M059J (cell line): ENCODE measurements at regions not wholly inside any gene's neighbourhood (a gene's known extent, or its start where the extent isn't known, plus 50 kb on each side); places are given as distances from the start of the nearest gene placed in this dataset.
A peak's percentile ranks its signal among the peaks of the same experiment; 100 is the strongest.
"Not testable (repeated sequence)": the region's sequence is repeated elsewhere in the genome, so short reads cannot be mapped to it uniquely, and the experiment has no call there.

Experiments used
- DNase-seq: peaks from one replicate; pipeline ENCODE4 v3.0.0-alpha.2; 2012; ENCODE audit warnings: low read depth

GRCh38 chr4:26208237-26208994 lies 112.4 kb upstream of the RBPJ start:
- DNase-seq: no peak

- not testable (repeated sequence) for DNase-seq
These were observed 111.4 kb upstream of the RBPJ start for GRCh38 chr4:26209378-26209777.

GRCh38 chr4:26212528-26212927 lies 108.3 kb upstream of the RBPJ start:
- DNase-seq: no peak

GRCh38 chr4:26213317-26213716 lies 107.5 kb upstream of the RBPJ start:
- DNase-seq: peak; percentile 54

- DNase-seq: no peak
These were observed 105.8 kb upstream of the RBPJ start for GRCh38 chr4:26214994-26215393.

GRCh38 chr4:26215725-26216124 lies 105.1 kb upstream of the RBPJ start:
- no peak for DNase-seq

- DNase-seq: no peak
These were observed 103.3 kb upstream of the RBPJ start for GRCh38 chr4:26217481-26217880.

GRCh38 chr4:26217961-26218676 lies 102.7 kb upstream of the RBPJ start:
- no peak for DNase-seq

GRCh38 chr4:26218677-26219605 lies 101.9 kb upstream of the RBPJ start:
- DNase-seq: no peak

GRCh38 chr4:26220696-26221095 lies 100.1 kb upstream of the RBPJ start:
- peak; percentile 22 for DNase-seq

GRCh38 chr4:26223155-26223554 lies 97.7 kb upstream of the RBPJ start:
- DNase-seq: peak; percentile 82

- peak; percentile 11 for DNase-seq
These were observed 94.0 kb upstream of the RBPJ start for GRCh38 chr4:26226629-26227376.

- no peak for DNase-seq
These were observed 93.1 kb upstream of the RBPJ start for GRCh38 chr4:26227601-26228229.

GRCh38 chr4:26228883-26229282 lies 91.9 kb upstream of the RBPJ start:
- no peak for DNase-seq

- no peak for DNase-seq
These were observed 90.8 kb upstream of the RBPJ start for GRCh38 chr4:26229974-26230373.

GRCh38 chr4:26233350-26233749 lies 87.5 kb upstream of the RBPJ start:
- DNase-seq: no peak

- DNase-seq: peak; percentile 87
These were observed 85.3 kb upstream of the RBPJ start for GRCh38 chr4:26235500-26235899.

GRCh38 chr4:26237916-26238315 lies 82.9 kb upstream of the RBPJ start:
- no peak for DNase-seq

- DNase-seq: peak; percentile 30
These were observed 82.4 kb upstream of the RBPJ start for GRCh38 chr4:26238426-26238777.

- peak; percentile 60 for DNase-seq
These were observed 81.8 kb upstream of the RBPJ start for GRCh38 chr4:26238778-26239679.
